ENCODE measurements at regions not wholly inside any gene's neighbourhood (a gene's known extent, or its start where the extent isn't known, plus 50 kb on each side); places are given as distances from the start of the nearest gene placed in this dataset.

DNA sequence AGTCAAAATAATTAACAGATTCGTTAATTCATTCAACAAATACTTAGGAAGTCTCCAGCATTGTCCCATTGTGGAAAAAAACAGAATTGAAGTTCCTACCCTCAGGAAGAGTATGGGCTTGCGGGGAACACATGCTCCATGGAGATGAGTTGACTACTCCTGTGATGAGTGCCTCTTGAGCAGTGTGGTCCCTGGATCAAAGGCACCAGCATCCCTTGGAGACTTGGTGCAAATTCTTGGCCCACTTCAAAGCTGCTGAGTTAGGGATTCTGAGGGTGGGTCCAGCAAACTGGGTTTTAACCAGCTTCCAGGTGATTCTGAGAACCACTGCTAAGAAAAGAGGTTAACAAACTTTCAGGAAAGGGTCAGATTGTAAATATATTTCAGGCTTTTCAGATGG is 361.6 kb downstream of the MYCN start:
- Histone ChIP-seq H3K4me3 (ENCODE audit: low read length) (no peak overlapping the region), H3K27ac (ENCODE audit: low read depth, low read length) (no peak overlapping the region), H3K9me3 (ENCODE audit: insufficient read depth, low read depth, low read length) (peaks cover 17% of the 10 kb centered on the region; the same call in 1 of the 2 replicates), H3K4me1 (ENCODE audit: insufficient read depth, low read length) (peaks cover 23% of the 10 kb centered on the region), H3K9ac (ENCODE audit: low read depth, low read length) (no peak overlapping the region), H3K27me3 (ENCODE audit: insufficient read depth, low read length) (no peaks in the 10 kb centered on the region), H3K36me3 (ENCODE audit: insufficient read depth, low read length) (no peaks in the 10 kb centered on the region)
- WGBS, result 96% methylated on average over 2 of the region's 2 CpGs

DNA sequence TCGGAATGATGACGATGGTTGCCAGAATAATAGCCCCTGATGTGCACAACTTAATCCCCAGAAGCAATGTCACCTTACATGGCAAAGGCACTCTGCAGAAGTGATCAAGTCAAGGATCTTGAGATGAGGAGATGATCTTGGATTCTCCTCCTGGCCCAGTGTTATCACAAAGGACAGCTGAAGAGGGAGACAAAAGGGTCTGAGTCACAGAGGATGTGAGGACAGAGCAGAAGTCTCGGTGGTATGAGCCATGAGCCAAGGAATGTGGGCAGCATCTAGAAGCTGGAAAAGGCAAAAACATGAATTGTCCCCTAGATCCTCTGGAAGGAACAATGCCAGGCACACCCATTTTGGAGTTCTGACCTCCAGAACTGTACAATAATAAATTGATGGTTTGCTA is 358.5 kb downstream of the MYCN start:
- H3K4me3 ChIP-seq (ENCODE audit: low read length), result no peak overlapping the region
- no peaks in the 10 kb centered on the region for H3K36me3 ChIP-seq (ENCODE audit: insufficient read depth, low read length)
- peaks cover 17% of the 10 kb centered on the region; the same call in 1 of the 2 replicates for H3K9me3 ChIP-seq (ENCODE audit: insufficient read depth, low read depth, low read length)
- H3K27ac ChIP-seq (ENCODE audit: low read depth, low read length), result no peak overlapping the region
- no peak overlapping the region for H3K9ac ChIP-seq (ENCODE audit: low read depth, low read length)
- 92% methylated on average over 3 of the region's 3 CpGs for WGBS
- no peaks in the 10 kb centered on the region for H3K27me3 ChIP-seq (ENCODE audit: insufficient read depth, low read length)
- peaks cover 13% of the 10 kb centered on the region for H3K4me1 ChIP-seq (ENCODE audit: insufficient read depth, low read length)

DNA sequence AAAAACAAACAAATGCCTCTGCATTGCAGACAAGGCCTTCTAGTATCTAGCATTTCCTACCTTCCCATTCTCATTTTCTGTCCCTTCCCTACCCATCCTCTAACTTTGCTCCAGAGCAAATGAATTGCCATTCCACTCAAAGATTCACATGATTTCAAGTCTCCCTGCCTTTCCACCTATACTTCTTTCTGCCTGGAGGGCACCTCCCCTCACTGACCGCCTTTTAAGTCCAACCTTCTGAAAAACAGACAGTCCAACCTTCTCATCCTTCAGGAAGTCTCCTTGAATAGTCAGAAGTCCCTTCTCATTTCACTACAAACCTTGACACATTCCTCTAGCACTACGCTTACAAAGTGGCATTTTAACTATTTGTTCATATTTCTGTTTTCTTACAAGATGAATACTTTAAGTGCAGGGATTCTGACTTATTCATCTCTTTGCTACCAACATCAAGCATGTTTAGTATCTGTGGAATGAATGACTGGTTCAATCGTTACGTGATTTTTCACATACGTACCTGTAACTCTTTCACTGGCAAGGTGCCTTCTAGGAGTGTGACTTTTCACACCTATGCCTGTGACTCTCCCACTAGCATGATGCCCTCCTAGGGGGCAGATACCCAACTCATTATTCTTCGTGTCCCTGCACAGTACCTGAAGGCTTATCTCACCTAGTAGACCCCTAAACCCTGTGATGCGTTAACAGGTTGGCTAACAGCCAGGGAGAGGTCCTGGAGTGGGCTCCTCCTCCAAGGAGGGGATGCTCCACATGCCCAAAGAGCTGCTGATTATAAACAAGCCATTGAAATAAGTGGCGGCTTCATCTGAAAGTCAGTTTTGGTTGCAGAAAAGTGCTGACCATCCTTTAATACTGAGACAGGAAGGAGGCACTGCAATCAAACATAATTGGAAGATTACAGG is 356.2 kb downstream of the MYCN start:
- 79% methylated on average over 8 of the region's 8 CpGs for WGBS
- peaks cover 17% of the 10 kb centered on the region; the same call in 1 of the 2 replicates for H3K9me3 ChIP-seq (ENCODE audit: insufficient read depth, low read depth, low read length)
- H3K27ac ChIP-seq (ENCODE audit: low read depth, low read length), result no peak overlapping the region
- H3K9ac ChIP-seq (ENCODE audit: low read depth, low read length), result no peak overlapping the region
- H3K36me3 ChIP-seq (ENCODE audit: insufficient read depth, low read length), result no peaks in the 10 kb centered on the region
- H3K27me3 ChIP-seq (ENCODE audit: insufficient read depth, low read length), result no peaks in the 10 kb centered on the region
- no peaks in the 10 kb centered on the region for H3K4me1 ChIP-seq (ENCODE audit: insufficient read depth, low read length)
- H3K4me3 ChIP-seq (ENCODE audit: low read length), result no peak overlapping the region

DNA sequence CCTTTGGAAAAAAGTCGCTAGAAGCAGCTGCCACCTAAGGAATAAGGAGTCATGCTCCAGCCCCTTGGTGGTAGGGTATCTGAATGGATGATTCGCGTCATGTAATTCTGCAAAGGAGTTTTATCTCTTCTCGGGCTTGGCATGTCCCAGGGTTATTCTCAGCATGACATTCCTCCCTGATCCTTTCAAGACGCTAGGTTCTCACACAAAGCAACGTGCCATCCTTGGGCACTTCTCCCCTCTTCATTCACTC is 355.6 kb downstream of the MYCN start:
- WGBS, result 90% methylated on average over 6 of the region's 6 CpGs
- Histone ChIP-seq H3K27me3 (ENCODE audit: insufficient read depth, low read length) (no peaks in the 10 kb centered on the region), H3K4me1 (ENCODE audit: insufficient read depth, low read length) (no peaks in the 10 kb centered on the region), H3K36me3 (ENCODE audit: insufficient read depth, low read length) (no peaks in the 10 kb centered on the region), H3K9me3 (ENCODE audit: insufficient read depth, low read depth, low read length) (peaks cover 17% of the 10 kb centered on the region; the same call in 1 of the 2 replicates), H3K9ac (ENCODE audit: low read depth, low read length) (no peak overlapping the region), H3K27ac (ENCODE audit: low read depth, low read length) (no peak overlapping the region), H3K4me3 (ENCODE audit: low read length) (no peak overlapping the region)

DNA sequence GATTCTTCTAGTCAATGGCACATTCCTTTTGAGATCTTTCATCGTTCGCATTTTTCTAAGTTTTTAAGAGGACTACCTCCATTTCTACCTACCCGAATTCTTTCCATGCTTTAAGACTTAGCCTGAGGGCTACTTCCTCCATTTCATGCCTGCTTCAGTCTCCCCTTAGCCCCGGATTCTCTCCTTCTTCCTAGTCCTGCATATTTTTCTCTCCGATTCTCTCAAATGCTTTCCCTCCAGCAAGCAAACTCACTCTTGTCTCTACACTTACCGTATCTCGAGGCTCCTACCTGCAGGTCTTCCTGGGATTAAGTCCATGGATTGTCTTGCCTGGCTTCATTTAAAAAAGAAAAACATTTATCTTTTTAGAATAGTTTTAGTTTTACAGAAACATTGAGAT is 354.4 kb downstream of the MYCN start:
- Histone ChIP-seq H3K9ac (ENCODE audit: low read depth, low read length) (no peak overlapping the region), H3K4me1 (ENCODE audit: insufficient read depth, low read length) (no peaks in the 10 kb centered on the region), H3K4me3 (ENCODE audit: low read length) (no peak overlapping the region), H3K36me3 (ENCODE audit: insufficient read depth, low read length) (no peaks in the 10 kb centered on the region), H3K27ac (ENCODE audit: low read depth, low read length) (no peak overlapping the region), H3K27me3 (ENCODE audit: insufficient read depth, low read length) (no peaks in the 10 kb centered on the region), H3K9me3 (ENCODE audit: insufficient read depth, low read depth, low read length) (peaks cover 8% of the 10 kb centered on the region; the same call in 1 of the 2 replicates)
- 84% methylated on average over 7 of the region's 7 CpGs for WGBS

DNA sequence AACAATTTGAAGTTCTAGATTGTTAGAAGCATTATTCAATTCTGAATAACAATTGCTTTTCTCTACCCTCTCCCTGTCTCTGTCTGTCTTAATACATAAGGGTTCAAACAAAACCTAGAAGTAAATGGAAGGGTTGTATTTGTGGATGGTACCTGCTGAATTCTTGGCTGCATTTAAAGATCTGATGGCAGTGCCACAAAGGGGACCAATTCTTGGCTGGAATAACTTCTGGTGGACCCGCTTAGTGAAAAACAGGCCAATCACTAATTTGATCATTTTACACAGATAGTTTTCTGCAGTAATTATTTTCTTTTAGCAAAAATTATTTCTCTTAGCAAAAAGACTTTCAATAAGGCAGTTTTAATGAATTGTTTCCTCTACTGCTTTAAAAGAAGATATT is 353.5 kb downstream of the MYCN start:
- no peaks in the 10 kb centered on the region for H3K27me3 ChIP-seq (ENCODE audit: insufficient read depth, low read length)
- no peak overlapping the region for H3K4me3 ChIP-seq (ENCODE audit: low read length)

DNA sequence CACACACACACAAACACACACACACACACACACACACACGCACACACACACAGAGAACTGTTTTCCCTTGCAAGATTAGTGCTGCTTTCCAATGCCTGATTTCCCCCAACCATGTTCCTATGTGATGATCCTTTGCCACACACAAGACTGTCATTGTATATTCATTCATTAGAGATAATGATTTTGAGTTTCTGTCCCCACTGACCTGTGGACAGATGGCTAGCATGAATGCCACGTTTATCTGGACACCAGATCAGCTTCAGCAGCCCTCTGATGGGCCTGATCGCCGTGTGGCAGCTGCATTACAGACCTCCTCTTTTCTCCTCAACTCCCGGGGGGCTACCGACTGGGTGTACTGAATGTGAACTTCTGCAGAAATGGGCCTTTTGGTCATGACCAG is 353.0 kb downstream of the MYCN start:
- Histone ChIP-seq H3K4me3 (ENCODE audit: low read length) (no peak overlapping the region), H3K27ac (ENCODE audit: low read depth, low read length) (no peak overlapping the region), H3K9me3 (ENCODE audit: insufficient read depth, low read depth, low read length) (no peaks in the 10 kb centered on the region), H3K4me1 (ENCODE audit: insufficient read depth, low read length) (no peaks in the 10 kb centered on the region), H3K9ac (ENCODE audit: low read depth, low read length) (no peak overlapping the region), H3K27me3 (ENCODE audit: insufficient read depth, low read length) (no peaks in the 10 kb centered on the region), H3K36me3 (ENCODE audit: insufficient read depth, low read length) (no peaks in the 10 kb centered on the region)
- 79% methylated on average over 6 of the region's 6 CpGs for WGBS

More for the DNA sequence above, 353.5 kb downstream of the MYCN start:
- H3K9me3 ChIP-seq (ENCODE audit: insufficient read depth, low read depth, low read length), result peaks cover under 1% of the 10 kb centered on the region; the same call in 1 of the 2 replicates
- H3K27ac ChIP-seq (ENCODE audit: low read depth, low read length), result no peak overlapping the region
- no peak overlapping the region for H3K9ac ChIP-seq (ENCODE audit: low read depth, low read length)
- no peaks in the 10 kb centered on the region for H3K4me1 ChIP-seq (ENCODE audit: insufficient read depth, low read length)
- H3K36me3 ChIP-seq (ENCODE audit: insufficient read depth, low read length), result no peaks in the 10 kb centered on the region
- WGBS, result 89% methylated on average over 1 of the region's 1 CpG

DNA sequence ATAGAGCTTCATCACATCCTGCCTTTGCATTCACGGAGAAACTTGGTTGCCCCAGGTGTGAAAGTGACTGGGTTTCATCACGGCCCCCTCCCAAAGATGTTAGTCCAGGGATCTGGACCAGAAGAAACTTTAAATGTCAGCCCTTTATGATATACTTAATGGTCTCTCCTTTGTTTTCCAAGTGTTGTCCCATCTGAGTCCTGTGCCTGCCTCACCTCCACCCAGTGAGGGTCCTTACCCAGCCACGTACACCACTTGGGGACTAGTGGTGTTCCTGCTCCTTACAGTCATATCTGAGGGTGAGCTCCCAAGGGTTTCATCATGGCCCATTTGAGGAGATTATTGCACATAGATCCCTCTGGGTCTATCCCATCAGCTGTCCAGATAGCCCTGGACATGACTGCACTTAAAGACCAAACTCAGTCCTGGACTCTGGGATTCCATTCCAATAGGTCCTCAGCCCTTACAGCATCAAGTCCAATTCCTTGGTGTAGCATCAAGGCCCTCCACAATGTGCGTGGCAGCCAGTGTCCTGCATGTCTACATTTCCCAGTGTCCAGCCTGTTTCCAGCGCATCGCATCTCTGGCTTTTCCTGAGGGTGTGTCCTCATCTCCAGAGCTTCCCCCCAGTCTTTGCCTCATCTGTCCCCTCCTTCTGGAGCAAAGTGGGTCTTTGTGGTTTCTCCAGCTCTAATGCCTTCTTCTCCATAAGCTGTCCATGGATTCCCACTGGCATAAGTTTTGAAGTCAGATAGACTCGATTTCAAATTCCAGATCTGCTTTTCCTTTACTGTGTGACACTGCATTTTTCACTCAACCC is 351.6 kb downstream of the MYCN start:
- Histone ChIP-seq H3K9ac (ENCODE audit: low read depth, low read length) (no peak overlapping the region), H3K27ac (ENCODE audit: low read depth, low read length) (no peak overlapping the region), H3K4me1 (ENCODE audit: insufficient read depth, low read length) (no peaks in the 10 kb centered on the region), H3K9me3 (ENCODE audit: insufficient read depth, low read depth, low read length) (no peaks in the 10 kb centered on the region), H3K27me3 (ENCODE audit: insufficient read depth, low read length) (no peaks in the 10 kb centered on the region), H3K4me3 (ENCODE audit: low read length) (no peak overlapping the region), H3K36me3 (ENCODE audit: insufficient read depth, low read length) (no peaks in the 10 kb centered on the region)
- WGBS, result 95% methylated on average over 7 of the region's 7 CpGs

DNA sequence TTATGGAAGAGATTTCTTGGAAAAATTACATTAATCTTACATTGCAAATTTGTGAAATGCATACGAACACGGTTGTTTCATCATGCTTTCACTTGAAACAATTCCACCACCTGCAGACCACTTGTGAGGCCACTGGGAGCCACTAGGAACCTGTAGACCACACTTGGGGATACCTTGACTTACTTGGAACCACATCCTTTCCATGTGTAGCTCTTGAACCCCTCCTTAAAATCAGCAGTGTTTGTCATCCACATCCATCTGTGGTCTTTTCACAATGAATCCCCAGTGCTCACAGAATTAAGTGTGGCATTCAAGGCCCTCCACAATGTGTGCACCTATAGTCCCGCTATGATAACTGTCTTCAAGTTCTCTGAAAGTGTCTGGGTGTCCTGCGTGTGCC is 350.9 kb downstream of the MYCN start:
- no peaks in the 10 kb centered on the region for H3K4me1 ChIP-seq (ENCODE audit: insufficient read depth, low read length)
- no peak overlapping the region for H3K27ac ChIP-seq (ENCODE audit: low read depth, low read length)
- H3K9me3 ChIP-seq (ENCODE audit: insufficient read depth, low read depth, low read length), result no peaks in the 10 kb centered on the region
- H3K36me3 ChIP-seq (ENCODE audit: insufficient read depth, low read length), result no peaks in the 10 kb centered on the region
- H3K27me3 ChIP-seq (ENCODE audit: insufficient read depth, low read length), result no peaks in the 10 kb centered on the region
- no peak overlapping the region for H3K4me3 ChIP-seq (ENCODE audit: low read length)
- 96% methylated on average over 4 of the region's 4 CpGs for whole genome bisulfite sequencing
- H3K9ac ChIP-seq (ENCODE audit: low read depth, low read length), result no peak overlapping the region

DNA sequence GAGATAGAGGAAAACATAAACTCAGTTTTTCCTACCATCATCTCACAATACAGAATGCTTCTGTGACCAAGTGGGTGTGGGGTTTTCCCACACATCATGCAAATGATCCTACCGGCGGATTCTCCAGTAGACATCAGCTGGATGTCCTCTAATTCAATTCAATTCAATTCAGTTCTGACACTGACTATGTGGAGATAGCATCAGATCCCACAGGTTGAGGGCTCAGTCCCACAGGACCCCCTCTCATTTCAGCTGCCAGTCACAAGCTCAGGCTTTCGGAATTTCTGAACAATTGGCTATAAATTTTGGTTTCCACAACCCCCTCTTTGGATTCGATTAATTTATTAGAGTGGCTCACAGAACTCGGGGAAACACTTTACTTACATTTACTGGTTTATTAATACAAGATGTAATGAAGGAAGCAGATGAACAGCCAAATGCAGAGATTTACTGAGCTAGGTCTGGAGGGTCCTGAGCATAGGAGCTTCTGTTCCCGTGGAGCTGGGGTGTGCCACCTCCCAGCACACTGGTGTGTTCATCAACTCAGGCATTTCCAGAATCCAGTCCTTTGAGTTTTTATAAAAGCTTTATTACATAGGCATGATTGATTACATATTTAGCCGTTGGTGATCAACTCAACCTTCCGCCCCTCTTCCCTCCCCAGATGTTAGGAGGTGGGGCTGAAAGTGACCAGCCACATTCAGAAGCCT is 350.1 kb downstream of the MYCN start:
- no peaks in the 10 kb centered on the region for H3K36me3 ChIP-seq (ENCODE audit: insufficient read depth, low read length)
- no peaks in the 10 kb centered on the region for H3K4me1 ChIP-seq (ENCODE audit: insufficient read depth, low read length)
- H3K27ac ChIP-seq (ENCODE audit: low read depth, low read length), result no peak overlapping the region
- WGBS, result 88% methylated on average over 4 of the region's 8 CpGs
- no peak overlapping the region for H3K4me3 ChIP-seq (ENCODE audit: low read length)
- H3K9me3 ChIP-seq (ENCODE audit: insufficient read depth, low read depth, low read length), result no peaks in the 10 kb centered on the region
- no peak overlapping the region for H3K9ac ChIP-seq (ENCODE audit: low read depth, low read length)
- no peaks in the 10 kb centered on the region for H3K27me3 ChIP-seq (ENCODE audit: insufficient read depth, low read length)
